DOHH2 (cell line): ENCODE measurements at regions not wholly inside any gene's neighbourhood (a gene's known extent, or its start where the extent isn't known, plus 50 kb on each side); places are given as distances from the start of the nearest gene placed in this dataset.

Source experiments
- EZH2phosphoT487 ChIP-seq: fragments of 200-600 bp; sonication (generic); IDR thresholded peaks from 2 replicates; pipeline ENCODE4 v1.6.1; 2017; ENCODE audit warnings: borderline replicate concordance, mild to moderate bottlenecking, antibody characterized with exemption, low read length, moderate library complexity, mixed read lengths
- TF ChIP-seq, protein P1 (sequence below): fragments of 200-600 bp; sonication (generic); IDR thresholded peaks from one replicate; pipeline ENCODE4 v1.5.1; 2014; ENCODE audit warnings: antibody characterized with exemption, mild to moderate bottlenecking, low read depth, low read length; ENCODE audit not compliant: poor library complexity, severe bottlenecking

GRCh38 chr2:59967691-59968090, 585.8 kb downstream of the BCL11A start:
- TF ChIP-seq, protein P1, sequence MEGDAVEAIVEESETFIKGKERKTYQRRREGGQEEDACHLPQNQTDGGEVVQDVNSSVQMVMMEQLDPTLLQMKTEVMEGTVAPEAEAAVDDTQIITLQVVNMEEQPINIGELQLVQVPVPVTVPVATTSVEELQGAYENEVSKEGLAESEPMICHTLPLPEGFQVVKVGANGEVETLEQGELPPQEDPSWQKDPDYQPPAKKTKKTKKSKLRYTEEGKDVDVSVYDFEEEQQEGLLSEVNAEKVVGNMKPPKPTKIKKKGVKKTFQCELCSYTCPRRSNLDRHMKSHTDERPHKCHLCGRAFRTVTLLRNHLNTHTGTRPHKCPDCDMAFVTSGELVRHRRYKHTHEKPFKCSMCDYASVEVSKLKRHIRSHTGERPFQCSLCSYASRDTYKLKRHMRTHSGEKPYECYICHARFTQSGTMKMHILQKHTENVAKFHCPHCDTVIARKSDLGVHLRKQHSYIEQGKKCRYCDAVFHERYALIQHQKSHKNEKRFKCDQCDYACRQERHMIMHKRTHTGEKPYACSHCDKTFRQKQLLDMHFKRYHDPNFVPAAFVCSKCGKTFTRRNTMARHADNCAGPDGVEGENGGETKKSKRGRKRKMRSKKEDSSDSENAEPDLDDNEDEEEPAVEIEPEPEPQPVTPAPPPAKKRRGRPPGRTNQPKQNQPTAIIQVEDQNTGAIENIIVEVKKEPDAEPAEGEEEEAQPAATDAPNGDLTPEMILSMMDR = no peak
- no peak for TF ChIP-seq EZH2phosphoT487
